A549 (cell line): ENCODE measurements at regions not wholly inside any gene's neighbourhood (a gene's known extent, or its start where the extent isn't known, plus 50 kb on each side); places are given as distances from the start of the nearest gene placed in this dataset.

Experiments used
- ATAC-seq, 2 experiments: fragments of 200-7000 bp in 1 of 2; fragments of >200 bp in 1 of 2; cut with Nextera tagmentation in 1 of 2; cut with Tn5 transposase in 1 of 2; 3 replicates each; pipeline versions ENCODE4 v1.8.0 to v1.9.1; 2018 to 2020; ENCODE audit warnings: mild to moderate bottlenecking in 1 of 2, moderate library complexity in 1 of 2
- CTCF ChIA-PET: fragments of 300-600 bp; sonication (Branson Sonifier 250); formaldehyde crosslinking; extraction: SDS; loops from one replicate; lab custom pipeline; 2021; ENCODE audit warnings: antibody characterized with exemption, inconsistent platforms; lab: Yijun Ruan, JAX
- POLR2A ChIA-PET: fragments of 350-600 bp; formaldehyde crosslinking; extraction: SDS; loops from one replicate; lab custom pipeline; 2021; ENCODE audit warnings: antibody characterized with exemption, inconsistent platforms; lab: Yijun Ruan, JAX
- DNase-seq, 2 experiments: peaks; one replicate each; pipeline versions ENCODE4 v3.0.0 to v3.0.0-alpha.2; 2011 to 2016; ENCODE audit warnings: low read depth in 1 of 2, low spot score in 1 of 2
- FAIRE-seq: peaks from 2 replicates; lab custom pipeline; 2011; peaks lifted over from hg19 to GRCh38; lab: Jason Lieb, UNC
- H3K27ac ChIP-seq, 2 experiments: fragments of >200 bp; sonication (Bioruptor Twin); formaldehyde crosslinking; 3 replicates each; pipeline ENCODE4 v1.5.1; 2016 to 2017
- H3K4me1 ChIP-seq: fragments of >200 bp; sonication (Bioruptor Twin); formaldehyde crosslinking; 3 replicates; pipeline ENCODE4 v1.6.1; 2016
- H3K4me2 ChIP-seq: fragments of >200 bp; sonication (Bioruptor Twin); formaldehyde crosslinking; 3 replicates; pipeline ENCODE4 v1.6.1; 2016
- H3K4me3 ChIP-seq: fragments of >200 bp; sonication (Bioruptor Twin); formaldehyde crosslinking; 3 replicates; pipeline ENCODE4 v1.5.1; 2016
- H3K9me3 ChIP-seq: fragments of >200 bp; sonication (Bioruptor Twin); formaldehyde crosslinking; 3 replicates; pipeline ENCODE4 v1.6.1; 2016
- BCL3 ChIP-seq: fragments of >200 bp; sonication (Bioruptor Twin); formaldehyde crosslinking; IDR thresholded peaks from 3 replicates; pipeline ENCODE4 v1.6.1; 2016
- CBX2 ChIP-seq: fragments of 200-600 bp; sonication (generic); IDR thresholded peaks from 2 replicates; pipeline ENCODE4 v1.6.1; 2016; ENCODE audit warnings: low read depth, mild to moderate bottlenecking, borderline replicate concordance
- CHD2 ChIP-seq: fragments of 150-350 bp; IDR thresholded peaks from 2 replicates; pipeline ENCODE4 v1.6.1; 2014; ENCODE audit warnings: low read length; ENCODE audit not compliant: partially characterized antibody
- CHD4 ChIP-seq: fragments of 200-600 bp; sonication (generic); IDR thresholded peaks from 2 replicates; pipeline ENCODE4 v1.6.1; 2016; ENCODE audit warnings: antibody characterized with exemption, mild to moderate bottlenecking, borderline replicate concordance
- CTCF ChIP-seq: fragments of >200 bp; sonication (Bioruptor Twin); formaldehyde crosslinking; IDR thresholded peaks from 3 replicates; pipeline ENCODE4 v1.5.1; 2016
- E2F6 ChIP-seq: IDR thresholded peaks from 2 replicates; pipeline ENCODE4 v1.6.1; 2012; ENCODE audit warnings: low read depth, borderline replicate concordance
- ELK1 ChIP-seq: fragments of 150-350 bp; IDR thresholded peaks from 2 replicates; pipeline ENCODE4 v1.6.1; 2014; ENCODE audit warnings: low read depth, mild to moderate bottlenecking, low read length
- EP300 ChIP-seq, 2 experiments: fragments of >200 bp; sonication (Bioruptor Twin); formaldehyde crosslinking; IDR thresholded peaks; 2 replicates in 1 of 2; 3 replicates in 1 of 2; pipeline ENCODE4 v1.6.1; 2016 to 2017
- FOXS1 ChIP-seq: fragments of 250-450 bp; sonication (Bioruptor Pico); IDR thresholded peaks from 2 replicates; pipeline ENCODE4 v1.5.0; 2020; ENCODE audit warnings: mild to moderate bottlenecking, moderate library complexity
- HDAC2 ChIP-seq: fragments of 200-600 bp; sonication (generic); IDR thresholded peaks from 2 replicates; pipeline ENCODE4 v1.6.1; 2016
- HES2 ChIP-seq: fragments of >200 bp; sonication (Bioruptor Twin); formaldehyde crosslinking; IDR thresholded peaks from 2 replicates; pipeline ENCODE4 v1.6.1; 2016
- HEYL ChIP-seq: fragments of 250-450 bp; sonication (Bioruptor Pico); IDR thresholded peaks from 2 replicates; pipeline ENCODE4 v1.8.0; 2021; ENCODE audit warnings: mild to moderate bottlenecking, moderate library complexity
- HOXB5 ChIP-seq: fragments of 250-450 bp; sonication (Bioruptor Pico); IDR thresholded peaks from 2 replicates; pipeline ENCODE4 v1.5.0; 2020; ENCODE audit warnings: mild to moderate bottlenecking, moderate library complexity
- KDM5A ChIP-seq: fragments of 200-600 bp; sonication (generic); IDR thresholded peaks from 2 replicates; pipeline ENCODE4 v1.6.1; 2016; ENCODE audit warnings: antibody characterized with exemption, mild to moderate bottlenecking
- MAZ ChIP-seq: fragments of 150-350 bp; IDR thresholded peaks from 2 replicates; pipeline ENCODE4 v1.6.1; 2014; ENCODE audit warnings: antibody characterized with exemption, low read depth, low read length, borderline replicate concordance
- MYC ChIP-seq: IDR thresholded peaks from 2 replicates; pipeline ENCODE4 v1.6.1; 2012; ENCODE audit warnings: mild to moderate bottlenecking, inconsistent platforms, low read length, improper control_type of control experiment, borderline replicate concordance
- RAD21 ChIP-seq, 2 experiments: fragments of >200 bp in 1 of 2; sonication (Bioruptor Twin) in 1 of 2; formaldehyde crosslinking in 1 of 2; IDR thresholded peaks in 1 of 2; conservative IDR thresholded peaks in 1 of 2; 2 replicates in 1 of 2; 3 replicates in 1 of 2; pipeline ENCODE4 v1.6.1; 2012 to 2018; ENCODE audit warnings: inconsistent platforms in 1 of 2
- RCOR1 ChIP-seq: fragments of 150-350 bp; IDR thresholded peaks from 2 replicates; pipeline ENCODE4 v1.6.1; 2014; ENCODE audit warnings: antibody characterized with exemption, low read length, low read depth
- TFCP2L1 ChIP-seq: fragments of 250-450 bp; sonication (Bioruptor Pico); IDR thresholded peaks from 2 replicates; pipeline ENCODE4 v1.5.0; 2021; ENCODE audit warnings: mild to moderate bottlenecking
- USF2 ChIP-seq: fragments of 450-650 bp; IDR thresholded peaks from 2 replicates; pipeline ENCODE4 v1.6.1; 2014; ENCODE audit warnings: antibody characterized with exemption
- ZSCAN20 ChIP-seq: fragments of 250-450 bp; sonication (Bioruptor Pico); IDR thresholded peaks from 2 replicates; pipeline ENCODE4 v1.8.0; 2022; ENCODE audit warnings: mild to moderate bottlenecking, moderate library complexity
- WGBS: methylation state at CpG from one replicate; pipeline ENCODE4 v1.1.6; 2017; ENCODE audit errors: missing lambda C conversion rate; 5-methylcytosine and 5-hydroxymethylcytosine counted together

GRCh38 chr22:48630848-48631247 lies 1196.8 kb downstream of the BRD1 start:
- Histone ChIP-seq H3K4me2 (no peak overlapping the region), H3K27ac (no peak overlapping the region), H3K9me3 (no peaks in the 10 kb centered on the region), H3K4me3 (no peak overlapping the region), H3K4me1 (no peaks in the 10 kb centered on the region)
- ATAC-seq = no peak
- ChIA-PET POLR2A (no interaction called here), CTCF (no interaction called here)
- no peak for FAIRE-seq
- DNase-seq = no peak
- TF ChIP-seq BCL3 (no peak), HEYL (CRISPR knock-in tag) (no peak), CBX2 (no peak), HDAC2 (no peak)
- no CpG with 5 or more reads among the region's 17 CpGs for WGBS

- TF ChIP-seq MYC = no peak
- TF ChIP-seq CBX2 = no peak
- no peak for TF ChIP-seq BCL3
- TF ChIP-seq MAZ = no peak
- no peak for TF ChIP-seq HES2
- no peak for TF ChIP-seq CHD2
- no peak for TF ChIP-seq CHD4
- no peak for TF ChIP-seq RAD21 (conservative IDR thresholded peaks at IDR 0.05 in 1 of 2, IDR thresholded peaks at IDR 0.05 in 1 of 2)
- TF ChIP-seq ELK1 = no peak
- TF ChIP-seq FOXS1 = no peak
- no peak for TF ChIP-seq RCOR1
- TF ChIP-seq USF2 = no peak
- TF ChIP-seq EP300 (IDR thresholded peaks at IDR 0.05) = no peak
- no peak for TF ChIP-seq KDM5A
- TF ChIP-seq TFCP2L1 (CRISPR knock-in tag) = no peak
Observed at GRCh38 chr22:48630433-48630754, 1197.3 kb downstream of the BRD1 start.

GRCh38 chr22:48629631-48630432 lies 1197.8 kb downstream of the BRD1 start:
- Histone ChIP-seq H3K4me3 (no peak overlapping the region), H3K27ac (no peak overlapping the region), H3K4me2 (no peak overlapping the region), H3K4me1 (no peaks in the 10 kb centered on the region), H3K9me3 (no peaks in the 10 kb centered on the region)
- ChIA-PET CTCF (no interaction called here), POLR2A (no interaction called here)
- WGBS = 55% methylated on average over 10 of the region's 21 CpGs
- TF ChIP-seq CTCF = no peak
- TF ChIP-seq E2F6 = no peak
- TF ChIP-seq ZSCAN20 (CRISPR knock-in tag) = no peak
- no peak for TF ChIP-seq HOXB5
- TF ChIP-seq TFCP2L1 (CRISPR knock-in tag) = no peak
- DNase-seq (no peak), FAIRE-seq (no peak), ATAC-seq (no peak)

More at GRCh38 chr22:48630433-48630754, 1197.3 kb downstream of the BRD1 start:
- no peaks in the 10 kb centered on the region for H3K4me1 ChIP-seq
- ChIA-PET CTCF (no interaction called here), POLR2A (no interaction called here)
- ATAC-seq (no peak), FAIRE-seq (no peak), DNase-seq (no peak)
- WGBS = no CpG with 5 or more reads among the region's 19 CpGs
- no peak overlapping the region for H3K4me2 ChIP-seq
- H3K9me3 ChIP-seq = no peaks in the 10 kb centered on the region
- no peak overlapping the region for H3K4me3 ChIP-seq
- no peak overlapping the region for H3K27ac ChIP-seq
